Gastroesophageal sphincter (tissue), 4 donors: ENCODE measurements at regions not wholly inside any gene's neighbourhood (a gene's known extent, or its start where the extent isn't known, plus 50 kb on each side); places are given as distances from the start of the nearest gene placed in this dataset.

Source experiments
- ATAC-seq: fragments of 150-250 bp; one replicate; pipeline ENCODE4 v1.9.1; 2016; ENCODE audit warnings: mild to moderate bottlenecking, moderate library complexity
- H3K27ac ChIP-seq, 4 donors: fragments of 200-600 bp; sonication (generic) in 3 of 4; 1 replicate in 3 of 4; 2 replicates in 1 of 4; pipeline ENCODE4 v1.5.1; 2016 to 2019
- H3K27me3 ChIP-seq: fragments of 200-600 bp; sonication (generic); one replicate; pipeline ENCODE4 v1.5.1; 2019
- H3K36me3 ChIP-seq, 2 donors: fragments of 200-600 bp; sonication (generic); one replicate each; pipeline ENCODE4 v1.5.1; 2019; ENCODE audit warnings: control low read depth in 1 of 2
- H3K4me1 ChIP-seq, 3 donors: fragments of 200-600 bp; sonication (generic); 1 replicate in 2 of 3; 2 replicates in 1 of 3; pipeline ENCODE4 v1.5.1; 2016 to 2019; ENCODE audit warnings: control low read depth in 2 of 3
- H3K4me3 ChIP-seq, 2 donors: fragments of 200-600 bp; sonication (generic); one replicate each; pipeline ENCODE4 v1.5.1; 2019; ENCODE audit warnings: mild to moderate bottlenecking in 1 of 2, moderate library complexity in 1 of 2
- H3K9me3 ChIP-seq, 3 donors: fragments of 200-600 bp; sonication (generic); one replicate each; pipeline ENCODE4 v1.5.1; 2017 to 2019; ENCODE audit warnings: control low read depth in 2 of 3
- EP300 ChIP-seq: sonication (generic); formaldehyde crosslinking; IDR thresholded peaks from one replicate; pipeline ENCODE4 v1.6.1; 2017; ENCODE audit warnings: antibody characterized with exemption, mild to moderate bottlenecking
- POLR2A ChIP-seq, 2 donors: fragments of 450-650 bp; IDR thresholded peaks; one replicate each; pipeline ENCODE4 v1.6.1; 2017; ENCODE audit warnings: antibody characterized with exemption in 2 of 2, mild to moderate bottlenecking in 2 of 2, moderate library complexity in 1 of 2
- POLR2AphosphoS5 ChIP-seq: sonication (generic); formaldehyde crosslinking; IDR thresholded peaks from one replicate; pipeline ENCODE4 v1.6.1; 2017; ENCODE audit warnings: antibody characterized with exemption
- WGBS, 2 donors: methylation state at CpG; one replicate each; pipeline ENCODE4 v1.1.5; 2018; ENCODE audit warnings: low coverage in 1 of 2; 5-methylcytosine and 5-hydroxymethylcytosine counted together
- TF ChIP-seq, protein P1 (sequence below), 4 experiments: fragments of 200-600 bp in 2 of 4; fragments of 450-650 bp in 2 of 4; sonication (generic) in 1 of 4; IDR thresholded peaks; one replicate each; pipeline ENCODE4 v1.5.1; 2017 to 2019; ENCODE audit warnings: antibody characterized with exemption in 4 of 4, mild to moderate bottlenecking in 2 of 4, moderate library complexity in 2 of 4

DNA sequence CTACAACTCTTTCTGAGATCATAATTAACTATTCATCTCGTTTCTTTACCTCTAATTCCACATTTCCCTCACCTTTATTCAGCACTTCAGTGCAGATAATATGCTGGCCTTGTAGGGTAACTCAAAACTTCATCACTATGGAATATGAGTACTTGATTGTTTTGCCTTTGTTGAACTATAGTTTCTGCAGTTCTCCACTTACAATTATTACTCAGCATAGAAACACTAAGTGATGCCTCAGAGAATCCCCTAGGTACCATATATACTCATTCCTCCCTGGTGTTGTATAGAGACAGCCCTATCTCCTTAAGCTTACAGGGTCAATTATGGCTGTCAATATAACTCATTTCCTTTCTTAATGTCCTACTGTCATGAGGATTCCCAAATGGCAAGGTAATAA is 380.6 kb upstream of the RBMS3 start:
- ATAC-seq, result no peak
- TF ChIP-seq POLR2A (IDR thresholded peaks at IDR 0.05), result no peak
- TF ChIP-seq, protein P1, sequence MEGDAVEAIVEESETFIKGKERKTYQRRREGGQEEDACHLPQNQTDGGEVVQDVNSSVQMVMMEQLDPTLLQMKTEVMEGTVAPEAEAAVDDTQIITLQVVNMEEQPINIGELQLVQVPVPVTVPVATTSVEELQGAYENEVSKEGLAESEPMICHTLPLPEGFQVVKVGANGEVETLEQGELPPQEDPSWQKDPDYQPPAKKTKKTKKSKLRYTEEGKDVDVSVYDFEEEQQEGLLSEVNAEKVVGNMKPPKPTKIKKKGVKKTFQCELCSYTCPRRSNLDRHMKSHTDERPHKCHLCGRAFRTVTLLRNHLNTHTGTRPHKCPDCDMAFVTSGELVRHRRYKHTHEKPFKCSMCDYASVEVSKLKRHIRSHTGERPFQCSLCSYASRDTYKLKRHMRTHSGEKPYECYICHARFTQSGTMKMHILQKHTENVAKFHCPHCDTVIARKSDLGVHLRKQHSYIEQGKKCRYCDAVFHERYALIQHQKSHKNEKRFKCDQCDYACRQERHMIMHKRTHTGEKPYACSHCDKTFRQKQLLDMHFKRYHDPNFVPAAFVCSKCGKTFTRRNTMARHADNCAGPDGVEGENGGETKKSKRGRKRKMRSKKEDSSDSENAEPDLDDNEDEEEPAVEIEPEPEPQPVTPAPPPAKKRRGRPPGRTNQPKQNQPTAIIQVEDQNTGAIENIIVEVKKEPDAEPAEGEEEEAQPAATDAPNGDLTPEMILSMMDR (IDR thresholded peaks at IDR 0.05), result no peak
- no peak for TF ChIP-seq POLR2AphosphoS5
- no peak for TF ChIP-seq EP300
- WGBS, 2 donors, result 54 to 78% methylated on average over 1 of the region's 1 CpG

DNA sequence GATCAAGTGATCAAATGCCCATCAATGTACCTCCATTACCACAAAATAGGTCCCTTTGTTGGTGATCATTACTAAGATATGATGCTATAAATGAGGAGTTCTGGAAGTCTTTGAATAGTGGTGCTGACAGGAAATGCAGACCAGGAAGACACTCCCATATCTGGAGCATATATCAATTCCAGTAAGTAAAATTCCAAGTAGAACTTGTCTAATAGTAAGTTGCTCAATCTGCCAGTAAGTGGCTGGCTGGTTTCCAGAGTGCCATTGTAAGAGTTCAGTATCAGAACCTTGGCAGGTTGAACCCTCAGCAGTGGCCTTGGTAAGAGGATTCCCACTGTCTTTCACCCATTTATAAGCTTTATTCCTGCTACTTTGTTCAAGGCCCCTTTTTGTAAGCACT is 379.9 kb upstream of the RBMS3 start:
- H3K4me1 ChIP-seq, result no peaks in the 10 kb centered on the region
- no peaks in the 10 kb centered on the region for H3K27me3 ChIP-seq
- H3K36me3 ChIP-seq, result no peaks in the 10 kb centered on the region
- no peak overlapping the region for H3K4me3 ChIP-seq
- H3K27ac ChIP-seq, result no peak overlapping the region
- no peak for ATAC-seq
- TF ChIP-seq POLR2AphosphoS5 (peak; percentile 19), EP300 (no peak)
- H3K9me3 ChIP-seq, result peaks cover 0 to 4% (median 0%) of the 10 kb centered on the region in 3 donors

More for the DNA sequence above, 380.6 kb upstream of the RBMS3 start:
- no peaks in the 10 kb centered on the region for H3K27me3 ChIP-seq
- H3K4me1 ChIP-seq, result no peaks in the 10 kb centered on the region
- H3K36me3 ChIP-seq, result no peaks in the 10 kb centered on the region
- peaks cover 0 to 4% (median 0%) of the 10 kb centered on the region in 3 donors for H3K9me3 ChIP-seq
- no peak overlapping the region for H3K27ac ChIP-seq
- no peak overlapping the region for H3K4me3 ChIP-seq

DNA sequence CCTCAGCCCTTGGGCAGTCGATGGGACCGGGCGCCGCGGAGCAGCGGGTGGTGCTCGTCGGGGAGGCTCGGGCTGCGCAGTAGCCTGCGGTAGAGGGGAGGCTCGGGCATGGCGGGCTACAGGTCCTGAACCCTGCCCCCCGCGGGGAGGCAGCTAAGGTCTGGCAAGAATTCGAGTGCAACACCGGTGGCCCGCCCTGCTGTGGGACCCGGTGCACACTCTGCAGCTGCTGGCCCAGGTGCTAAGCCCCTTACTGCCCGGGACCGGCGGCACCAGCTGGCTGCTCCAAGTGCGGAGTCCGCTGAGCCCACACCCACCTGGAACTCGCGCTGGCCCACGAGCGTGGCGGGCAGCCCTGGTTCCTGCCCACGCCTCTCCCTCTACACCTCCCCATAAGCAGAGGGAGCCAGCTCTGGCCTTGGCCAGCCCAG is 377.7 kb upstream of the RBMS3 start:
- TF ChIP-seq POLR2AphosphoS5 (no peak), POLR2A (IDR thresholded peaks at IDR 0.05) (no peak), EP300 (no peak)
- TF ChIP-seq, protein P1 (IDR thresholded peaks at IDR 0.05), result no peak
- ATAC-seq, result no peak

DNA sequence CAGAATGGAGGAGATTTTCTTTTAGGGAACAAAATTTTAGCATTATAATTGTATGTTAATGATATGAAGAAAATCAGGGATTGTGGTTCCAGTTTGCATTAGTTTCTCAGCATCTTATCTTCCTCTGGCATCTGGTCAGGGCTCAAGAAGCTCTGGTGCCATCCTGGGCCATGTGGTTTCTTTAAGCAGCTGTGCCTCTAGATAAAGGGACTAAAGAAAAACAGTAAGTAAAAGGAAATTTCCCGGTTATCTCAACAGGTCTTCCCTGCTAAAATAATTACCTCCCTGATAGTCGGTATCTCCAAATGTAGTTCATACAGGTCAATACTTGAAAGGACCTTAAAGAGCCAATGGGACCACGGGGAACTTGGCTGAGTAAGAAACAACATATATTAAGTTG is 375.1 kb upstream of the RBMS3 start:
- no peak for ATAC-seq
- TF ChIP-seq, protein P1 (IDR thresholded peaks at IDR 0.05), result no peak
- no peak for TF ChIP-seq POLR2A (IDR thresholded peaks at IDR 0.05)
- TF ChIP-seq POLR2AphosphoS5, result no peak
- TF ChIP-seq EP300, result no peak
- 43 to 72% methylated on average over 3 of the region's 3 CpGs for WGBS, 2 donors
- H3K36me3 ChIP-seq, result no peaks in the 10 kb centered on the region
- no peak overlapping the region for H3K27ac ChIP-seq
- no peaks in the 10 kb centered on the region for H3K4me1 ChIP-seq
- H3K4me3 ChIP-seq, result no peak overlapping the region
- no peaks in the 10 kb centered on the region for H3K27me3 ChIP-seq
- H3K9me3 ChIP-seq, result peaks cover 0 to 4% (median 0%) of the 10 kb centered on the region in 3 donors

More for the DNA sequence above, 377.7 kb upstream of the RBMS3 start:
- Histone ChIP-seq H3K27ac (no peak overlapping the region), H3K4me3 (no peak overlapping the region), H3K9me3 (peaks cover 0 to 4% (median 0%) of the 10 kb centered on the region in 3 donors), H3K27me3 (no peaks in the 10 kb centered on the region), H3K4me1 (no peaks in the 10 kb centered on the region), H3K36me3 (no peaks in the 10 kb centered on the region)
- 90% methylated on average over 2 of the region's 30 CpGs; no CpG with 5 or more reads in 1 of the 2 donors for WGBS, 2 donors

DNA sequence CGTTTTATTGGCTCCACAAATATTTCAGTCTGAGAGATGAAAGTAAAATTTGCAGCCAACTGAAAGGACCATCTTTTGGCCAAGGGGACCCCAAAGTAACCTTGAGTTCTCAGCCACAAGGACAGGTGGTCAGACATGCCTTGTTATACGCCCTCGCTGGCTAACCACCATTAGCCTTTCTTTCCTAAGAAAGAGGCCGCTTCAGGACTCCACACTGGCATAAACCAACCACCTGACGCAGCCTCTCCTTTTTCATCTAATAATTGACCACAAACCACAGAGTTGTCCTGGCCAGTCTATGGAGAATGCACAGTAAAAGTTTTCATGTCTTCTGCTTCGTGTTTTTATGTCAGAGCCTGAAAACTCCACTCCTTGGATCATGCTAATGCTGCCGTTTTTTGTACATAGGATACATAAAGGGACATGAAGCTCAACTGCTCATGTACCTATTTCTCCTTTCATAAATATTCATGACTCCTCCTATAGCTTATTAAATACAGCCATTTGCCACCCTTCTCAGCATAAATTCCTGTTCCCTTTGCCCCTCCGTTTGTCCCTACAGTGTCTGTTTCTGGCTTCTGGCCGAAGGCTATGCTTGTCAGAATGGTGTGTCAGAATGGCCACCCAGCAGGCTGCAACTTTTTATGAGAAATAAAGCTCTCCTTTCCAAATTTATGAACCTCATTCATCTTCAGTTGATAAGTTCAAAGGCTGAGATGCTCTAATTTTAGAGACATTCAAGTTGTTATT is 374.1 kb upstream of the RBMS3 start:
- Histone ChIP-seq H3K9me3 (peaks cover 0 to 4% (median 0%) of the 10 kb centered on the region in 3 donors), H3K27ac (no peak overlapping the region), H3K27me3 (no peaks in the 10 kb centered on the region), H3K36me3 (no peaks in the 10 kb centered on the region), H3K4me3 (no peak overlapping the region), H3K4me1 (no peaks in the 10 kb centered on the region)
- TF ChIP-seq EP300 (no peak), POLR2AphosphoS5 (no peak), POLR2A (IDR thresholded peaks at IDR 0.05) (no peak)
- TF ChIP-seq, protein P1 (IDR thresholded peaks at IDR 0.05), result no peak
- no peak for ATAC-seq
- 68 to 83% methylated on average over 5 of the region's 9 CpGs for WGBS, 2 donors
